ENCODE measurements at regions not wholly inside any gene's neighbourhood (a gene's known extent, or its start where the extent isn't known, plus 50 kb on each side); places are given as distances from the start of the nearest gene placed in this dataset.
A peak's percentile ranks its signal among the peaks of the same experiment; 100 is the strongest.

- Histone ChIP-seq H3K4me3 (no peak overlapping the region), H3K4me2 (no peak overlapping the region), H3K27me3 (no peaks in the 10 kb centered on the region), H3K9me3 (ENCODE audit: low read depth) (no peaks in the 10 kb centered on the region), H4K20me1 (ENCODE audit: insufficient read depth, poor library complexity, severe bottlenecking) (no peaks in the 10 kb centered on the region), H3K4me1 (ENCODE audit: insufficient read depth) (peaks cover 18% of the 10 kb centered on the region), H3K27ac (no peak overlapping the region), H3K79me2 (no peaks in the 10 kb centered on the region), H3K36me3 (replicated peaks; ENCODE audit: insufficient read depth, low read depth) (no peaks in the 10 kb centered on the region), H2AFZ (no peak overlapping the region), H3K9me2 (replicated peaks; ENCODE audit: insufficient read depth) (no peaks in the 10 kb centered on the region)
- no peak for TF ChIP-seq EZH2 (IDR thresholded peaks at IDR 0.05; ENCODE audit: borderline replicate concordance)
- no peak for DNase-seq (ENCODE audit: low spot score)
- WGBS (ENCODE audit: low lambda C conversion rate, missing lambda C conversion rate): 98% methylated on average over 4 of the region's 4 CpGs
Observed at GRCh38 chr10:3882855-3883254, 97.8 kb upstream of the KLF6 start.

GRCh38 chr10:3881622-3882021 lies 96.6 kb upstream of the KLF6 start:
- Histone ChIP-seq H4K20me1 (ENCODE audit: insufficient read depth, poor library complexity, severe bottlenecking) (no peaks in the 10 kb centered on the region), H3K4me2 (no peak overlapping the region), H3K27ac (no peak overlapping the region), H3K79me2 (no peaks in the 10 kb centered on the region), H3K4me3 (no peak overlapping the region), H3K27me3 (no peaks in the 10 kb centered on the region), H3K9me2 (replicated peaks; ENCODE audit: insufficient read depth) (no peaks in the 10 kb centered on the region), H2AFZ (no peak overlapping the region), H3K9me3 (ENCODE audit: low read depth) (no peaks in the 10 kb centered on the region), H3K36me3 (replicated peaks; ENCODE audit: insufficient read depth, low read depth) (no peaks in the 10 kb centered on the region), H3K4me1 (ENCODE audit: insufficient read depth) (peaks cover 9% of the 10 kb centered on the region)
- WGBS (ENCODE audit: low lambda C conversion rate, missing lambda C conversion rate): 62% methylated on average over 3 of the region's 3 CpGs
- DNase-seq (ENCODE audit: low spot score): no peak
- TF ChIP-seq EZH2phosphoT487 (IDR thresholded peaks at IDR 0.05; ENCODE audit: low read depth, severe bottlenecking, unreplicated experiment) (no peak), EZH2 (IDR thresholded peaks at IDR 0.05; ENCODE audit: borderline replicate concordance) (no peak), CTCF (IDR thresholded peaks at IDR 0.05; ENCODE audit: poor library complexity) (no peak)

- Histone ChIP-seq H3K4me3 (no peak overlapping the region), H3K36me3 (replicated peaks; ENCODE audit: insufficient read depth, low read depth) (no peaks in the 10 kb centered on the region), H2AFZ (no peak overlapping the region), H3K9me2 (replicated peaks; ENCODE audit: insufficient read depth) (no peaks in the 10 kb centered on the region), H4K20me1 (ENCODE audit: insufficient read depth, poor library complexity, severe bottlenecking) (no peaks in the 10 kb centered on the region), H3K79me2 (no peaks in the 10 kb centered on the region), H3K27me3 (no peaks in the 10 kb centered on the region), H3K9me3 (ENCODE audit: low read depth) (no peaks in the 10 kb centered on the region), H3K27ac (no peak overlapping the region), H3K4me2 (peak overlapping the region; percentile 9), H3K4me1 (ENCODE audit: insufficient read depth) (no peaks in the 10 kb centered on the region)
- 69% methylated on average over 8 of the region's 8 CpGs for WGBS (ENCODE audit: low lambda C conversion rate, missing lambda C conversion rate)
- DNase-seq (ENCODE audit: low spot score): no peak
- no peak for TF ChIP-seq CTCF (IDR thresholded peaks at IDR 0.05; ENCODE audit: poor library complexity)
- TF ChIP-seq EZH2phosphoT487 (IDR thresholded peaks at IDR 0.05; ENCODE audit: low read depth, severe bottlenecking, unreplicated experiment): no peak
- TF ChIP-seq EZH2 (IDR thresholded peaks at IDR 0.05; ENCODE audit: borderline replicate concordance): no peak
Observed at GRCh38 chr10:3879073-3879472, 94.1 kb upstream of the KLF6 start.

GRCh38 chr10:3877211-3878000 lies 92.4 kb upstream of the KLF6 start:
- no peak for TF ChIP-seq CTCF (IDR thresholded peaks at IDR 0.05; ENCODE audit: poor library complexity)
- TF ChIP-seq EZH2 (IDR thresholded peaks at IDR 0.05; ENCODE audit: borderline replicate concordance): no peak
- no peak for TF ChIP-seq EZH2phosphoT487 (IDR thresholded peaks at IDR 0.05; ENCODE audit: low read depth, severe bottlenecking, unreplicated experiment)
- no peaks in the 10 kb centered on the region for H3K4me1 ChIP-seq (ENCODE audit: insufficient read depth)
- no peaks in the 10 kb centered on the region for H3K9me3 ChIP-seq (ENCODE audit: low read depth)
- no peaks in the 10 kb centered on the region for H3K36me3 ChIP-seq (replicated peaks; ENCODE audit: insufficient read depth, low read depth)
- no peak overlapping the region for H2AFZ ChIP-seq
- H3K4me2 ChIP-seq: no peak overlapping the region
- H3K79me2 ChIP-seq: no peaks in the 10 kb centered on the region
- H3K27me3 ChIP-seq: no peaks in the 10 kb centered on the region
- DNase-seq (ENCODE audit: low spot score): no peak
- no peak overlapping the region for H3K27ac ChIP-seq
- no peaks in the 10 kb centered on the region for H3K9me2 ChIP-seq (replicated peaks; ENCODE audit: insufficient read depth)
- H4K20me1 ChIP-seq (ENCODE audit: insufficient read depth, poor library complexity, severe bottlenecking): no peaks in the 10 kb centered on the region
- 91% methylated on average over 4 of the region's 4 CpGs for WGBS (ENCODE audit: low lambda C conversion rate, missing lambda C conversion rate)
- H3K4me3 ChIP-seq: no peak overlapping the region
